NCI-H526 (cell line): ENCODE measurements at regions not wholly inside any gene's neighbourhood (a gene's known extent, or its start where the extent isn't known, plus 50 kb on each side); places are given as distances from the start of the nearest gene placed in this dataset.
"Not testable (repeated sequence)": the region's sequence is repeated elsewhere in the genome, so short reads cannot be mapped to it uniquely, and the experiment has no call there.

ENCODE experiments used
- DNase-seq, 2 experiments: peaks; one replicate each; lab custom pipeline; 2025; lab: John Stamatoyannopoulos, UW

GRCh38 chr3:69647511-69648110 lies 91.7 kb upstream of the MITF start:
- DNase-seq, result no peak

GRCh38 chr3:69647081-69647480 lies 92.2 kb upstream of the MITF start:
- DNase-seq, result no peak

- DNase-seq, result no peak
These were observed 92.8 kb upstream of the MITF start for GRCh38 chr3:69646287-69647067.

DNA sequence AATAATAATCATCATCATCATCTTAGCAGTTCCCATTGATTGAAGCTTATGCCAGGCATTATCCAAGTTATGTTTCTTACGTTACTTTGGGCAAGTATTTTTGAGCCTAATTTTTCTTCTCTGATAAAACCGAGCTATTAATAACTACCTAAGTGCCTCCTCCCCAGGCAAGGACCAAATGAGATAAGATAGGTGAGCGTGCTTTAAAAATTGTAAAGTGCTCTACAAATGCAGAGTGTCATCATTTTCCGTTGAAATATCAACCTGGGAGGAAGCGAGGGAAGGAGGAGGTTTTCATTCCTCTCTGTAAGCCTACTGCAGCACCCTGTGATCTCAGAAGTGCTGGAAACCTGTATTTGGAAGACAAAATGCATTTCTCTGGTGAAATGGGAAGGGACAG lies 96.7 kb upstream of the MITF start:
- no peak for DNase-seq

- no peak for DNase-seq
These were observed 99.4 kb upstream of the MITF start for GRCh38 chr3:69639851-69640250.

GRCh38 chr3:69628951-69629350 lies 110.3 kb upstream of the MITF start:
- DNase-seq, result no peak

DNA sequence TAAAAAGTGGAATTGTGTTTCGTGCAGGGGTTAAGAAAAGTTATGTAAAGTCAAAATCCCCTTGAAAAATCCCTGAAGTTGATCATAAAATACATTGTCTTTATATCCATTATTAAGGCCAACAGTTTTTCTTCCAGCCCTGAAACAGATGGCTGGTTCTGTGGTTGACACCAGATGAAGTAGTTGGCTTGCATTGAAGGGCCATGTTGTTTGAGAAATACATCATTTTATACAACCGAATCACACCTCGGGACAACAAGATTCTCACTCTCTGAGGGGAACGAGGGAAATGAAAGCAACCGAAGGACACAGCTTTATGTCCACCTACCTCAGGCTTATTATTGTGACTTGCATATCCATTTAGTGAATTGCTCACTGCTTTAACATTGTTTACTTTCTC lies 126.0 kb upstream of the MITF start:
- DNase-seq, result no peak

DNA sequence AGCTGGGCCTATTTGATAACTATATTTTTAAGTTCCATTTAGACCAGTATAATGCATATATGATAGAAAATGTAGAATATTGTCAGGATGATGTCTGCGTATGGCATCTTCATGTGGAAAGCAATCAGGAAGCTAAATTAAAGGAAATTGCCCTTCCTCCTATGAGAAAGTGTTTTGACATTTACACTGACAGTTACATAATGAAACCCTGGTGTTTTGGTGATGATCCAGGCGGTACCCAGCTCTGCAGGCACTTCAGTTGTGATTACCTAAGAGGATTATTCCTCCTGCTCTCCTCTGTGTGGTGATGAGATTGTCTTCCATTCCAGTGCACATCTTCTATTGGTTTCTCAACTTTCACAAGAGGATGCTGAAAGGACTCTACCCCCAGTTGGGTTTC lies 126.5 kb upstream of the MITF start:
- no peak for DNase-seq

DNA sequence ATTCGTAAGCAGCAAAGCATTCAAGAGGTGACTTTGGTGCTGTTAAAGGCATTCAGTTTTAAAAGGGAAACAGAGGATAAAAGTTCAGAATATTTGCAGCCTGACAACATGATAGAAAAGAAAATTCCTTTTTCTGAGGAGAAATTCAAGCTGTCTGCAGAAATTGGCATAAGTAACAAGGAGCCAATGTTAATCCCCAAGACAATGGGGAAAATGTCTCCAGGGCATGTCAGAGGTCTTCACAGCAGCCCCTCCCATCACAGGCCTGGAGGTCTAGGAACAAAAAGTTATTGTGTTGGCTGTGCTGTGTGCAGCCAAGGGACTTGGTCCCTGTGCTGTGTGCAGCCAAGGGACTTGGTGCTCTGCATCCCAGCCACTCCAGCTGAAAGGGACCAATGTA lies 129.7 kb upstream of the MITF start:
- not testable (repeated sequence) for DNase-seq

DNA sequence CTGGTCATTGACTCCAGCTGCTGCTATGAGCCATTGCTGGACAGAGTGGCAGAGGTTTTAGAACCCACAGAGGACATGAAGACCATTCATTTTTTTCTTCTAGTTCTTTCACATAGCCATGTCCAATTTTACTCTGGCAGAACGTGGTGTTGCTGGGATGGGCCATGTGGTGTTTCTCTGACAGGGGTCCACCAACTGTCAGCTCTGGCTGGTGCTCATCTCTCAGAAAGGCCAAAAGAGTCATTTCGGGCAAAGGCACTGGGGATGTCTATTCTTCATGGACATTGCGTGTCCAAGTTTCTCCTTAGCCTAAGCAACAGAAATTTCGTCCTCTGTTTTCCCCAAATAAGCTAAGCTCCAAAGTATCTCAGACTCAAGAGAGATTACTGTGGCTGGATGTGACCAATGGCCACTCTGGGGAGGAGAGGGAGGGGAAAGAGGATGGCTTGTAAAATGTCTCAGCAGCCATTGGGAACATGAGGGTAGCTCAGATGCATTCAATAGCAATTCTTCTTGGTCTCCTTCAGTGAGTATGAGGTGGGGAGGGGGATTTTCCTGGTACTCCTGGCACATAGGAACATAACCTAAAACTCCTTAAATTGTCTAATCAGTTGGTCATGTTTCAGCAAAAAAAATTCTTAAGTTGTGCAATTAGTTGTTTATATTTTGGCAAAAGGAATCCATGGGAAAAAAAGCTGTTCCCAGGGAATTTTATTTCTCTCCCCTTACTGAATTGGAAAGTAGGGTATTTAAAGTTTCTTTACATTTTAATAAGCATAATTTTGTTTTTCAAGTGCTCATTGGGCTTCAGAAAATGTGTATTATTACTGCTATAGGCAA lies 131.6 kb upstream of the MITF start:
- no peak for DNase-seq

DNA sequence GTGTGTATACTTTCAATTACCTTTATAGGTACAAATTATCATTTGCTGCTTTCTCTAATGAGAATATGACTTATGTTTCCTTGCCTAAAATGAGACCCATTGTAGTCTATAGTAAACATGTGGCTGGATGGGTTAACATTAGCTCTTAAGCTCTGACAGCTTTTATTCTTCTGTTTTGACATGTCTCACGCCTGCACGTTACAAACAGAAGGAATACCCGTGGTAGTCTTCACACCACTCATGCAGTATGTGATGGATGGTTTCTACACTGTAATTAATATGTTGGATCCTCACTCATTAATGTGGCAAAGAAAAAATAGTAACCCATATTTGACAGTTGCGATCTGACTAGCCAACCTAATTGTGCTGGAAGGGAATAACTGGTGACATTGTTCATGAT lies 133.4 kb upstream of the MITF start:
- DNase-seq, result no peak

GRCh38 chr3:69604735-69605450 lies 134.4 kb upstream of the MITF start:
- no peak for DNase-seq

DNA sequence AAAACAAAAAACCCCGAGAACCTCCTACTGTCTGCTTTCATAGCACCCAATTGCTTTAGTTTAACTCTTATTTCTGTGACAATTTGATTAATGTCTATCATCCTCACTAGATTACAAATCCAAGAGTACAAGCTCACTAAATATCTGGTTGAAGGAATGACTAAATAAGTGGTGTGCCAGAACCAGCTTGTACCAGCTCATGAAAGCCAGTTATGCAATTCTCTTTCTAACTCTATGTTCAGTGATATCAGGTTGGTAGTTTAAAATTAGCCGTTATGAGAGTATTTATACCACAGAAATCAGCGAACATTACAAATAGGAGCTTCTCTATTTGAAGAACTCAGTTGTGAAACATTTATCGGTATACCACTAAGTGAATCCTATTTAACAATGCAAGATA lies 137.2 kb upstream of the MITF start:
- DNase-seq, result no peak

GRCh38 chr3:69594286-69594685 lies 145.0 kb upstream of the MITF start:
- no peak for DNase-seq

DNA sequence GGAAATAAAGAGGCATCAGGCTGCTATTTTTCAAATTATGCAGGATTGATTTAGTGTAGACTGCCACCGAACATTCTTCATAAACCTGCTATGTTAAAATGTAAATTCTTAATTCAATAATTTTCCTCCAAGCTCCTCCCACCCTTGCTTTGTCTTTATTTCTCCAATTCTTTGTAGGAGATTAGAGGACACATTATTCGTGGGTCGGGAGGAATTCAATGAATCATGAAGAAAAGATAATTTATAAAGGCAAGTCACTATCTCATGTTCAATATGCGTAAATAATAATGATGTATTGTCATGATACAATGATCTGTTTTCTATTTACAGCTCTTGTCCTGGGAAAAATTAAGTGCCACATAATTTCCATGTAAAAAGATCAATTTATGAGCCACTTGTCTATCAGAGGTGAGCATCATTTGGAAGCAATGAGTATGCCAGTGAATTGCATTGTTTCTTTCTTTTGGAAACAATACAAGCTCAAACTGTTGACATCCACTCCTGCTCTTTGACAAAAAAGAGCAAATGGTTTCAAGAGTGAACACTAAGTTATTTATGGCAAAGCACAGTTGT lies 148.0 kb upstream of the MITF start:
- no peak for DNase-seq

GRCh38 chr3:69590111-69590510 lies 149.2 kb upstream of the MITF start:
- no peak for DNase-seq

DNA sequence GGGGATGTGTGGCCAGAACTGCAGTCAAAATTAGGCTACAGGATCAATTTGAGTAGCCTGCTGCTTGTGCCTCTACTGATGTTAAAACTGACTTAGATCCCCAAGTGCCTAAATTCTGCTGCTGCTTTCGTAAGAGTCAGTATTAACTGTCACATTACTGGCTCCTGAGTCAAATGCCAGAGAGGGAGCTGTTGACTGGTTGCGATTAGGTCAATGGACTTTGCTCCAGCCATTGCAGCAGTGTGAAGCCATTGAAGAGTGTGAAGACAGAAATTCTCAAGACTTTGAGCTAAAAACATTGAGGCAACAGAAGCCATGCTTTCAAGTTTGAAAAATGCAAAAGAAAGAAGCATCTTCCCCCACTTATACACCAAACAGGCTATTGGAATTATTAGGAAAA lies 151.1 kb upstream of the MITF start:
- DNase-seq, result no peak

DNA sequence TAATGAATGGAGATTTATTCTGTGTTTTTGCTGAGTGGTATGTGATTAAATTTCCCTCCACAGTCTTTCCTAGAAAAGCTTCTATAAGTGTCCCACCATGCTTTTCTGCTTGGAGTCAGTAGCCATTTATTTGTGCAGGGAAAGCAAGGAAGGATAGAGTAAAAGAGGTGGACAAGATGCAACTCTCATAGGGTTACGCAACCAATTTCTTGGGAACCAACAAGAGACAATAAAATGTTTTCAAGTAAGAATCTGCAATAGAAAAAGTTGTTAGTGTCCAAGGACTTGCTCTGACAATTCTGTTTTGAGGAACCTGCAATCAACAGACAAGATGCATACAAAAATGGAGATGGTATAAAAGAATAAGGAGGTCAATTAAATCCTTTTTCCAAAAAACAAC lies 153.8 kb upstream of the MITF start:
- no peak for DNase-seq

DNA sequence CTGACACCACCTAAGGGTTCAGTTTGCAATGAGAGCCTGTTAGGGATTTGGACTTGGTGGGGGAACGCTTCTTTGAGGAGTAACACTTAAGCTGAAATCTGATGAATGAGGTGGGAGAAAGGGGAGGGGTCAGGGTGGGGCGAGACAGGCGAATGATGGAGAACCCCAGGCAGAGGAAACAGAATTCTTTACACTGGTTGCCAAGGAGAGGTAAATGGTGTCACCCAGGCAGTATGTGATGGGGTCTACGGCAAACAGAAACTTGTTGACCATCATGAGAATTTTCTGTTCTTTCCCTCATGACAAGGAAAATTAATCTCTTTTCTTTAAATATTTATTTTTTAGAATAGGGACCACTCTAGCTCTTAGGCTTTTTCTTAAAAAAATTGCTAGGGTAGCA lies 157.2 kb upstream of the MITF start:
- DNase-seq, result no peak

GRCh38 chr3:69579306-69580041 lies 159.8 kb upstream of the MITF start:
- DNase-seq, result no peak

DNA sequence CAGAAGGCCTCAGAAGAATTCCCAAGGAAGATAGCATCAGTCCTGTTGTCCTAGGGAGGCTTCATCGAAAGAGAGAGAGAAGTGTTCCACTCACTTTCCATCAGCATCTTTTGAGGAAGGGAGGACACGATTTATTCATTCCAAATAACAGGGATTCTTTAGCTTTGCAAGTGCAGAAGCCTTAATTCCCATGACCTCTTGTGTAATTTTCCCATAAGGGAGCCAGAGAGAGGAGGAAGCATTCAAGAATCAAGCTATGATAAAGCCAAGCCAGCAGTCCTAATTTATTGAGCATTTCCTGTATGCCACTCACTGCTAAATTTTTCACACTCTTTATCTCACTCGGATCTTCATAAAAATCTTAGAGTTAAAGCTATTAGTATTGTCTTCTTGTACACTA lies 169.7 kb upstream of the MITF start:
- no peak for DNase-seq
